ENCODE measurements at regions not wholly inside any gene's neighbourhood (a gene's known extent, or its start where the extent isn't known, plus 50 kb on each side); places are given as distances from the start of the nearest gene placed in this dataset.

GRCh38 chr12:76219806-76220205 lies 128.4 kb downstream of the BBS10 start:
- H3K4me1 Mint-ChIP-seq (ENCODE audit: low read depth), result no peaks in the 10 kb centered on the region
- no peak overlapping the region for H3K4me3 Mint-ChIP-seq

GRCh38 chr12:76216585-76217472 lies 131.4 kb downstream of the BBS10 start:
- H3K36me3 Mint-ChIP-seq (ENCODE audit: low read depth), result no peaks in the 10 kb centered on the region
- H3K27me3 Mint-ChIP-seq, result peaks cover 3% of the 10 kb centered on the region
- no peaks in the 10 kb centered on the region for H3K9me3 Mint-ChIP-seq
- DNase-seq, result no peak
- H3K4me3 Mint-ChIP-seq, result no peak overlapping the region
- no peak overlapping the region for H3K27ac Mint-ChIP-seq
- H3K4me1 Mint-ChIP-seq (ENCODE audit: low read depth), result no peaks in the 10 kb centered on the region

More at GRCh38 chr12:76219806-76220205, 128.4 kb downstream of the BBS10 start:
- no peaks in the 10 kb centered on the region for H3K9me3 Mint-ChIP-seq
- no peaks in the 10 kb centered on the region for H3K36me3 Mint-ChIP-seq (ENCODE audit: low read depth)
- DNase-seq, result no peak
- H3K27ac Mint-ChIP-seq, result no peak overlapping the region
- H3K27me3 Mint-ChIP-seq, result peaks cover 3% of the 10 kb centered on the region

GRCh38 chr12:76208129-76208528 lies 123.6 kb upstream of the NAP1L1 start:
- no peak overlapping the region for H3K4me3 Mint-ChIP-seq
- no peaks in the 10 kb centered on the region for H3K4me1 Mint-ChIP-seq (ENCODE audit: low read depth)
- peaks cover 37% of the 10 kb centered on the region for H3K27me3 Mint-ChIP-seq
- DNase-seq, result no peak
- H3K36me3 Mint-ChIP-seq (ENCODE audit: low read depth), result no peaks in the 10 kb centered on the region
- H3K9me3 Mint-ChIP-seq, result peaks cover 3% of the 10 kb centered on the region
- H3K27ac Mint-ChIP-seq, result no peak overlapping the region

GRCh38 chr12:76206677-76207072 lies 122.2 kb upstream of the NAP1L1 start:
- no peak overlapping the region for H3K27ac Mint-ChIP-seq
- peaks cover 50% of the 10 kb centered on the region for H3K27me3 Mint-ChIP-seq
- H3K4me1 Mint-ChIP-seq (ENCODE audit: low read depth), result peaks cover 3% of the 10 kb centered on the region
- no peak for DNase-seq
- no peak overlapping the region for H3K4me3 Mint-ChIP-seq
- H3K9me3 Mint-ChIP-seq, result peaks cover 3% of the 10 kb centered on the region
- no peaks in the 10 kb centered on the region for H3K36me3 Mint-ChIP-seq (ENCODE audit: low read depth)

GRCh38 chr12:76206039-76206676 lies 121.7 kb upstream of the NAP1L1 start:
- Mint-ChIP-seq H3K27me3 (peaks cover 53% of the 10 kb centered on the region), H3K9me3 (peaks cover 3% of the 10 kb centered on the region), H3K4me3 (no peak overlapping the region), H3K36me3 (ENCODE audit: low read depth) (no peaks in the 10 kb centered on the region), H3K4me1 (ENCODE audit: low read depth) (peaks cover 3% of the 10 kb centered on the region), H3K27ac (no peak overlapping the region)
- DNase-seq, result no peak

- peaks cover 23% of the 10 kb centered on the region for H3K9me3 Mint-ChIP-seq
- peaks cover 51% of the 10 kb centered on the region for H3K27me3 Mint-ChIP-seq
- no peak for DNase-seq
- H3K36me3 Mint-ChIP-seq (ENCODE audit: low read depth), result no peaks in the 10 kb centered on the region
- H3K4me3 Mint-ChIP-seq, result no peak overlapping the region
- H3K27ac Mint-ChIP-seq, result no peak overlapping the region
- H3K4me1 Mint-ChIP-seq (ENCODE audit: low read depth), result peaks cover 3% of the 10 kb centered on the region
Measured at GRCh38 chr12:76202621-76203020, 118.1 kb upstream of the NAP1L1 start.

- Mint-ChIP-seq H3K27ac (no peak overlapping the region), H3K4me1 (ENCODE audit: low read depth) (peaks cover 7% of the 10 kb centered on the region), H3K27me3 (peaks cover 52% of the 10 kb centered on the region), H3K9me3 (peaks cover 26% of the 10 kb centered on the region), H3K36me3 (ENCODE audit: low read depth) (no peaks in the 10 kb centered on the region), H3K4me3 (no peak overlapping the region)
- no peak for DNase-seq
Measured at GRCh38 chr12:76201758-76202157, 117.3 kb upstream of the NAP1L1 start.

- H3K27me3 Mint-ChIP-seq, result peaks cover 49% of the 10 kb centered on the region
- H3K9me3 Mint-ChIP-seq, result peaks cover 26% of the 10 kb centered on the region
- no peak overlapping the region for H3K4me3 Mint-ChIP-seq
- no peak for DNase-seq
- H3K4me1 Mint-ChIP-seq (ENCODE audit: low read depth), result peaks cover 7% of the 10 kb centered on the region
- no peaks in the 10 kb centered on the region for H3K36me3 Mint-ChIP-seq (ENCODE audit: low read depth)
- no peak overlapping the region for H3K27ac Mint-ChIP-seq
Measured at GRCh38 chr12:76201316-76201715, 116.8 kb upstream of the NAP1L1 start.

GRCh38 chr12:76199808-76200207 lies 115.3 kb upstream of the NAP1L1 start:
- no peak for DNase-seq
- H3K27ac Mint-ChIP-seq, result no peak overlapping the region
- H3K4me3 Mint-ChIP-seq, result no peak overlapping the region
- H3K27me3 Mint-ChIP-seq, result peaks cover 50% of the 10 kb centered on the region
- peaks cover 7% of the 10 kb centered on the region for H3K4me1 Mint-ChIP-seq (ENCODE audit: low read depth)
- peaks cover 26% of the 10 kb centered on the region for H3K9me3 Mint-ChIP-seq
- no peaks in the 10 kb centered on the region for H3K36me3 Mint-ChIP-seq (ENCODE audit: low read depth)

- H3K36me3 Mint-ChIP-seq (ENCODE audit: low read depth), result no peaks in the 10 kb centered on the region
- DNase-seq, result no peak
- H3K27me3 Mint-ChIP-seq, result peaks cover 47% of the 10 kb centered on the region
- no peak overlapping the region for H3K27ac Mint-ChIP-seq
- peaks cover 26% of the 10 kb centered on the region for H3K9me3 Mint-ChIP-seq
- no peak overlapping the region for H3K4me3 Mint-ChIP-seq
- peaks cover 7% of the 10 kb centered on the region for H3K4me1 Mint-ChIP-seq (ENCODE audit: low read depth)
Measured at GRCh38 chr12:76198839-76199238, 114.4 kb upstream of the NAP1L1 start.

GRCh38 chr12:76197283-76197682 lies 112.8 kb upstream of the NAP1L1 start:
- Mint-ChIP-seq H3K27me3 (peaks cover 39% of the 10 kb centered on the region), H3K9me3 (peaks cover 26% of the 10 kb centered on the region), H3K4me1 (ENCODE audit: low read depth) (peaks cover 7% of the 10 kb centered on the region), H3K36me3 (ENCODE audit: low read depth) (no peaks in the 10 kb centered on the region), H3K4me3 (no peak overlapping the region), H3K27ac (no peak overlapping the region)
- DNase-seq, result no peak

GRCh38 chr12:76195920-76196319 lies 111.4 kb upstream of the NAP1L1 start:
- no peak overlapping the region for H3K27ac Mint-ChIP-seq
- peaks cover 26% of the 10 kb centered on the region for H3K9me3 Mint-ChIP-seq
- H3K36me3 Mint-ChIP-seq (ENCODE audit: low read depth), result no peaks in the 10 kb centered on the region
- H3K4me1 Mint-ChIP-seq (ENCODE audit: low read depth), result peaks cover 4% of the 10 kb centered on the region
- H3K27me3 Mint-ChIP-seq, result peaks cover 31% of the 10 kb centered on the region
- DNase-seq, result no peak
- no peak overlapping the region for H3K4me3 Mint-ChIP-seq

GRCh38 chr12:76194724-76195123 lies 110.2 kb upstream of the NAP1L1 start:
- H3K27ac Mint-ChIP-seq, result no peak overlapping the region
- H3K4me3 Mint-ChIP-seq, result no peak overlapping the region

GRCh38 chr12:76193961-76194360 lies 109.5 kb upstream of the NAP1L1 start:
- Mint-ChIP-seq H3K27ac (no peak overlapping the region), H3K4me3 (no peak overlapping the region), H3K4me1 (ENCODE audit: low read depth) (peaks cover 4% of the 10 kb centered on the region), H3K9me3 (peaks cover 14% of the 10 kb centered on the region), H3K36me3 (ENCODE audit: low read depth) (no peaks in the 10 kb centered on the region), H3K27me3 (peaks cover 37% of the 10 kb centered on the region)
- no peak for DNase-seq

More at GRCh38 chr12:76194724-76195123, 110.2 kb upstream of the NAP1L1 start:
- no peaks in the 10 kb centered on the region for H3K36me3 Mint-ChIP-seq (ENCODE audit: low read depth)
- no peak for DNase-seq
- H3K27me3 Mint-ChIP-seq, result peaks cover 37% of the 10 kb centered on the region
- H3K4me1 Mint-ChIP-seq (ENCODE audit: low read depth), result peaks cover 4% of the 10 kb centered on the region
- peaks cover 20% of the 10 kb centered on the region for H3K9me3 Mint-ChIP-seq

GRCh38 chr12:76192416-76192815 lies 107.9 kb upstream of the NAP1L1 start:
- Mint-ChIP-seq H3K9me3 (peaks cover 3% of the 10 kb centered on the region), H3K4me1 (ENCODE audit: low read depth) (peaks cover 3% of the 10 kb centered on the region), H3K4me3 (no peak overlapping the region), H3K27me3 (peaks cover 49% of the 10 kb centered on the region), H3K36me3 (ENCODE audit: low read depth) (no peaks in the 10 kb centered on the region), H3K27ac (no peak overlapping the region)
- no peak for DNase-seq

All from activated T-cell treated with anti-CD3 and anti-CD28 coated beads, Interleukin-2, amount 50 U/mL, for 24 hours (primary cell).